Left kidney (tissue), 1 donor: ENCODE measurements at regions not wholly inside any gene's neighbourhood (a gene's known extent, or its start where the extent isn't known, plus 50 kb on each side); places are given as distances from the start of the nearest gene placed in this dataset.
A peak's percentile ranks its signal among the peaks of the same experiment; 100 is the strongest.
"Not testable (repeated sequence)": the region's sequence is repeated elsewhere in the genome, so short reads cannot be mapped to it uniquely, and the experiment has no call there.

Experiments used
- DNase-seq: peaks from one replicate; pipeline ENCODE4 v3.0.0-alpha.2; 2013

DNA sequence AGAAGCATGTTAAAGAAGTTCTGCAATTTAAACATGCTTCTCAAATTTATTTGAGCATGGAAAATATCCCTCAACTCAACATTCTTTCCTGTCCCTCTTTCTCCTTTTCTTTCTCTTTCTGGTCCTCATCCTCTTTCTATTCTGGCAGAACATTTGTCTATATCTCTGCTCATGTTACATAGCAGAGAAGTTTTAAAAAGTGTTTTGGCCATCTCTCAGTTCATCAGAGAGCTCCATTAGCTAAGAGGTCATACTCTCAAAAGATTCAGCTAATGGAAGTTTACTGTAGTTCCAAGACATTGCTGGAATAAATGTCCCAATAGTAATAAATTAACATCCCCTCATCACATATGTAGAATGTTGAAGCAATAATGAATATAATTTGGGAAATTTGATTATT, 53.5 kb downstream of the XCL2 start:
- DNase-seq: no peak

DNA sequence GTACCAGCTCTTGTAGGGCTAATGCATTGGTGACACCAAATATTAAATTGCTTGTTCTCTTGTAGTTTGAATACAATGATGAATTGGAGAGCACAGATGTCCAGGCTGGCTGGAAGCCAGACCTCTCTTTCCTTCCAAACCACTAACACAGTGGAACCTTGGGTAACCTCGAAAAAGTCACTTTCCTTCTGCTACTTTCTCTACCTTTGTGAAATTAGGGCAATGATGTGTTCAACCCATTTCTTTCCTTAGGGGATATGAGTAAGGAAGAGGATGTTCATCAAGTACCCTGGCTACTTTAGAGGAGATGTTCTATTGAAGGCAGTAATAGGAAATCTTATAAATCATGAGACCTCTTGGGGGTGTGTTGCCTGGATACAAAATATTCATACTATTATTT, 55.7 kb downstream of the XCL2 start:
- no peak for DNase-seq

DNA sequence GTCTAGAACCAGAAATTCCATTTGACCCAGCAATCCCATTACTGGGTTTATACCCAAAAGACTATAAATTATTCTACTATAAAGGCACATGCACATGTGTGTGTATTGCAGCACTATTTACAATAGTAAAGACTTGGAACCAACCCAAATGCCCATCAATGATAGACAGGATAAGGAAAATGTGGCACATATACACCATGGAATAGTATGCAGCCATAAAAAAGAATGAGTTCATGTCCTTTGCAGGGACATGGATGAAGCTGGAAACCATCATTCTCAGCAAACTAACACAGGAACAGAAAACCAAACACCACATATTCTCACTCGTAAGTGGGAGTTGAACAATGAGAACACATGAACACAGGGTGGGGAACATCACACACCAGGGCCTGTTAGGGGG, 57.0 kb downstream of the XCL2 start:
- not testable (repeated sequence) for DNase-seq

DNA sequence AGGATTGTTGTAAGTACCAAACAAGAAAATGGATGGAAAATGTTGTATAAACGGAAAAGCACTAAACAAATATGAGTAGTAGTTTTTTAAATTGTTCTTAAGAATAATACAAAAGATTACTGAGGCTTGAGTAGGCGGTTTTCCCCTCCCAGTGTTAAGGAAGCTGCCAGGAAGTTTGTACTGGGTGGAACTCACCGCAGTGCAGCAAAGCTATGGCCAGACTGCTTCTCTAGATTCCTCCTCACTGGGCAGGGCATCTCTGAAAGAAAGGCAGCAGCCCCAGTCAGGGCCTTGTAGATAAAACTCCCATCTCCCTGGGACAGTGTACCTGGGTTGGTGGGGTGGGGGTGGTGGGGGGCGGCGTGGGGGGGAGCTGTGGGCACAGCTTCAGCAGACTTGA, 58.7 kb downstream of the XCL2 start:
- DNase-seq: no peak

DNA sequence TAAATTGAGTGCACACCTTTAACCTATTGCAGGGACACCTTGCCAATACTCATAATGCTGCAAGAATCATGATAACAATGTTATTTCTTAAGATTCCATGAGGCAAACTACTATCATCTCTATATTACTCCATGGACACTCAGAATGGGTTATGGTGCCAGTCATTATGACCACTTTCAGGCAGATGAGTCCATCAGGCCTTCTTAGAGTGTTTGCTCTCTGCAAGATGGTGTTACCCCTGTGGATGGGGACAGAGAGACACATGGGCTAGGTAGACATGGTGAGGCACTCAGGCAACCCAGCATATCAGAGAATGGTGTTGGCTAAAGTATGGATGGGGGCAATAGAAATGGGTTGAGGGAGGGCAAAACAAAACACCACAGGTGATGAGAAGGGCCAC, 59.7 kb downstream of the XCL2 start:
- no peak for DNase-seq

DNA sequence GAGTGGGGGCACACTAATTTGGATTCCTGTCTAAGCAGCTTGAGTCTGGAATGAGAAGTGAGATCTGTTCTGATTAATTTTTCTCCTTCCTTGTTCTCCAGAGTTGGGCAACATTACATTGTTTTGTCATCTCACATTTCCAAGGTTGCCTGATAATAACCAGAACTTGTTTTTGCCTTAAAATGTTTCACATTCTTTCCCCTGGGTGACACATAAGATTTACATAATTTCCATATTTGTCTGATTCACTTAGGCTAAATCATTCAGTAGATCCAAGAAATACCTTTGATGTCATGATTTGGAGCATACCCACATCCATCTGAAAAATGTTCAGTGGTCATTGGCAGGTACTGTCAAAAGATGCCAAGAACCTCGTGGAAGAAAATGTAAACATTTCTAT, 60.3 kb downstream of the XCL2 start:
- DNase-seq: no peak

DNA sequence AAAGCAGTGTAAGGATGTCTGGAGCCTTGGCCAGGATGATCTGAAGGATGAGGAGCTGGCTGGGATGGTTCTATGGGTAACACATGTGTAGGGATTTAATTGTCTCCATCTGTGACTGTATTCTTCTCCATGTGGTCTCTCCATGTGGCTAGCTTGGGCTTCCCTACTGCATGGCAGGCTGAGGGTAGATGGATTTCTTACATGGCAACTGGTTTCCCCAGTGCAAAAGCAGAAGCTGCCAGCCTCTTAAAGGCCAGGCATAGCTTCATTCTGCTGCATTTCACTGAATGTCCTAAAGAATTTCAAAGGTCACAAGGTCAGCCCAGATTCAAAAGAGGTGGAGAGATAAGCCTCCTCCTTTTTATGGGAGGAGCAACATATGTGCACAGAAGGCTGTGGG, 61.7 kb downstream of the XCL2 start:
- no peak for DNase-seq

DNA sequence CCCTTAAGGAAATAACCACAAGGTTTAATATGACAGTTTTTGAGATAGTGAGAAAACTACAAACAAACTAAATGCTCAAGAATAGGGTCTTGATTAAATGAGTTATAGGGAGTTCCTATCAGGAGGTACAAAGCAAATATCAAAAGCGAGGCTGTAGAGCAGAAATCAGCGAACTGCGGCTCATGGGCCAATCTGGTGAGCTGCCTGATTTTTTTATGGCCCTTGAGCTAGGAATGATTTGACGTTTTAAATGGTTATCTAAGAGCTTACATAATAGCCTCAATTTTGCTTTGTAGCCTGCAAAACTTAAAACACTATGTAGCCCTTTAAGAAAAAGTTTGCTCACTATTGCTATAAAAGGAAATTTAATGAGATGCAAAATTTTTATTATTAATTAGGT, 62.2 kb downstream of the XCL2 start:
- DNase-seq: no peak

DNA sequence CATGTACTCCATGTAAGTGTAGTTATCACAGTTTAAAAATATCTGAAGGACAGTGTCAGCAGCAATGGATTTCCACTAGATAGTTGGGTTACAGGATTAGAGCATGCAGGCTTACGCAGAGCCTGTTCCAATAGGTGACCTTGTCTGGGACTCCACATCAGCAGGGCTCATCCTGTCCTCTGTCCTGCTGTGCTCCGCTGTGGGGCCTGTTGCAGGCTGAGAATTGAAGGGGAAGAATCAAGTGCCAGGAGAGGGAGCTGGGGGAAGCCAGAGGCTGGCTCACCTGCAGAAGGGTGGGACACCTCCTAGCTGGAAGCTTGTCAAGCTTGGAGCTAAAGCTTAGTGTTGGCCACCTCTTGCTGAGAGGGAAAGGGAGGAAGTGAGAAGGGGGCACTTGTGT, 62.8 kb downstream of the XCL2 start:
- no peak for DNase-seq

DNA sequence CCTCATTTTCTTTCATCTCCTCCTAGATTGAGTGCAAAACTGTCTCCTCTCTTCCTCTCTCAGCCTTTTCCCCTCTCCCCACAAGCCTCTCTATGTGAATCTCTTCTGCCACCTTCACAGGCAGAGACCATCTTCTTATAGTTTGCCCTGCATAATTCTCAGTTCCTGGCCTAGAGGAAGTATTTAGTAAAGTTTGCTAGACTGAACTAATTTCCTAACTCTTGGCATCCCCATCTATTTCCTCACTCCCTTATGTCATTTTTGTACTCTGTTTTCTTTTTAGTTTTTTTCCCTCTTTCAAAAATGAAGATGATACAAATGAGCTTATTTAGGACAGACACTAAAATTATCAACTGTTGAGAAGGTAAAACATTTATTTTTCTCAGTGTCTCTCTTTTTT, 66.0 kb downstream of the XCL2 start:
- no peak for DNase-seq

DNA sequence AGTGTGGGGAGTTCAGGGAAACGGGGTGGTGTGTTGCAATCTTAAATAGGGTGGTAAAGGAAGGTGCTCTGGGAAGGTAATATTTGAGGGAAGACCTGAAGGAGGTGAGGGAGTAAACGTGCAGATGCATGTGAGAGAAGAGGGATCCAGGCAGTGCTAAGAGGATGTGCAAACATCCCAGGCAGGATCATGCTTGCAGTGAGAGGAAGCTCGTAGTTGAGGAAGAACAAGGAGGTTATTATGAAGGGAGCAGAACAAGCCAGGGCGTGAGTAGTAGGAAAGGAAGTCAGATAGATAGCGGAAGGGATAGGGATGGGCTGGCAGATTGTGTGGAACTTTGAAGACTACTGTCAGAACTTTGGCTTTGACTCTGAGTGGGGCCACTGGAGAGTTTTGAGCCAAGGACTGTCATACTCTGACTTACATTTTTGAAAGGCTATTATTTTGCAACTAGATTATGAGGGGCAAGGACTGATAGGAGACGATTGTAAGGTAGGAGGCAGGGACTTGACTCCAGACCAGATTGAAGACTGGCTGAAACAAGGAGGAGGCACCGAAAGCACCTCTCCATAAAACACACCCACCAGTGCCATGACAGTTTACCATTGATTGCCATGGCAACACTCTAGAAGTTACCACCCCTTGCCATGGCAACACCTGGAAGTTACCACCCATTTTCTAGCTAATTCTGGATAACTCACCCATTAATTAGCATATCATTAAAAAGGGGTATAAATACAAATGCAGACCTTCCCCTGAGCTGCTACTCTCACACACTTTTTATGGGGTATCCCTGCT, 67.0 kb downstream of the XCL2 start:
- DNase-seq: no peak

DNA sequence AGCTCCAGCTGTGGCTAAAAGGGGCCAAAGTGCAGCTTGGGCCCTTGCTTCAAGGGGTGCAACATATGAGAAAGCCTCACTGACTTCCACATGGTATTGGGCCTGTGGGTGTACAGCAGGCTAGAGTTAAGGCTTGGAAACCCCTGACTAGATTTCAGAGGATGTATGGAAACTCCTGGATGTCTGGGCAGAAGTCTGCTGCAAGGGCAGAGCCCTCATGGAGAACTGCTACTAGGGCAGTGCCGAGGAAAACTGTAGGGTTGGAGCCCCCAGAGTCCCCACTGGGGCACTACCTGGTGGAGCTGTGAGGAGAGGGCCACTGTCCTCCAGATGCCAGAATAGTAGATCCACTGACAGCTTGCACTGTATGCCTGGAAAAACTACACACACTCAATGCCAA, 69.5 kb downstream of the XCL2 start:
- DNase-seq: no peak

DNA sequence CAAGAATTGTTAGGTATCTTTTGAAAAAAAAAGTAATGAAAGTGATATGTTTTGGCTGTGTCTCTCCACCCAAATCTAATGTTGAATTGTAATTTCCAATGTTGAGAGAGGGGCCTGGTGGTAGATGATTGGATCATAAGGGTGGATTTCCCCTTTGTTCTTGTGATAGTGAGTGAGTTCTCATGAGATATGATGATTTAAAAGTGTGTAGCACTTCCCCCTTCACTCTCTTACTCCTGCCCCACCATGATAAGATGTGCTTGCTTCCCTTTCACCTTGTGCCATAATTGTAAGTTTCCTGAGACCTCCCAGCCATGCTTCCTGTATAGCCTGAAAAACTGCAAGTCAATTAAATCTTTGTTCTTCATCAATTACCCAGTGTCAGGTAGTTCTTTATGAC, 70.7 kb downstream of the XCL2 start:
- no peak for DNase-seq

DNA sequence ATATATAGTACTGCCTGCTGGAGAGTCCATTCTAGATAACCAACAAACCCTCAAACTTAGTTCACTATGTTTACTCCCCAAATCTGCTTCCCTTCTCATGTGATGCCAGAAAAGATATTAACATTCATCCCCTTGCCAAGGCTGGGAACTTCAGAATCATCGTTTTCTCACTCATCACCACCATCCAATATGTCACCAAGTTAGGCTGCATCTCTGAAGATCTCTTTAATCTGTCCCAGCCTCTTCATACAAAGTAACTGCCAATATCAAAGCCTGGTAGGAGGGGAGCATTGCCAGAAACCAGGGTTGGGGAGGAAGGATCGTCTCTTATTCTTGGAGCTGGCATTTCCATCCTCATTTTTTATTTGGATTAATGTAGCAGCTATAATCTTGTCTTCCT, 71.6 kb downstream of the XCL2 start:
- DNase-seq: no peak

DNA sequence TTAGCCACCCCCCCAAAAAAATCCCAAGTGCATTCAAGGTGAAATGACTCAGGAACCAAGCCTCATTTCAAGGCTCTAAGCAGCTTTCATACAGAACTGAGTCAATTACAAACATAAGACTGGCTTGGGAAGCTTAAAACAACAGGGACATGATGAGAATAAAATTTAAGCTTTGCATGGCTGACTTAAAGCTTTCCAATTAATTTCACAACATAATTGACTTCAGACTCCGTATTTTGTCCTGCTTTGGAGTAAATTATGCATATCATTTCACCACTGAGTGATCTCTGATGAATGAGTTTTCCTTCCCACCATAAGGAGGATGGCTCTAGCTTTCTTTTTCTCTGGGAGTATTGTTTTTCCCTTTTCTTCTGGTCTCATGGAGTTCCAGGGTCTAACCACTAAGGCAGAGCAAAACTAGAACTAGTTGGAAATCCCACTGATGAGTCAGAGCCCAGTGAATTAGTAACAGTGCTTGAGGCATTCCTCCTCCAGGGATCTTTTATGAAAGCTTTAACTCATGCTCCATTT, 72.8 kb downstream of the XCL2 start:
- no peak for DNase-seq

DNA sequence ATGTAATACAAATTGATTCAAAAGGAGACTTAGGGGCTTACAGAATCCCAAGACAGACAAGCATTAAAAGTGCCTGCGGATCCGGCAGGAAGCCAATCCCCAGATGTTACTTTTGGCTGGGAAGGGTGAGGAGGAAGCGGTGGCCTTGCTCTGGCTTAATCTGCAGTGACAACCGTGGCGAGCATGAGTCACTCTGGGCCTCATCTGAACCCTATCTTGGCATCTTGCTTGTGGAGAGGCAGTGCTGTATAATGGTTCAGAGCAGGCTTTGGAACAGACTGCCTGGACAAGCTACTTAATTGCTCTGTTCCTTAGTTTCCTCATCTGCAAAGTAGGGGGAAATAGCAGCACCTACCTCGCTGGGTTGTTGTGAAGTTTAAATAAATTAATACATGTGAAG, 74.1 kb downstream of the XCL2 start:
- no peak for DNase-seq

DNA sequence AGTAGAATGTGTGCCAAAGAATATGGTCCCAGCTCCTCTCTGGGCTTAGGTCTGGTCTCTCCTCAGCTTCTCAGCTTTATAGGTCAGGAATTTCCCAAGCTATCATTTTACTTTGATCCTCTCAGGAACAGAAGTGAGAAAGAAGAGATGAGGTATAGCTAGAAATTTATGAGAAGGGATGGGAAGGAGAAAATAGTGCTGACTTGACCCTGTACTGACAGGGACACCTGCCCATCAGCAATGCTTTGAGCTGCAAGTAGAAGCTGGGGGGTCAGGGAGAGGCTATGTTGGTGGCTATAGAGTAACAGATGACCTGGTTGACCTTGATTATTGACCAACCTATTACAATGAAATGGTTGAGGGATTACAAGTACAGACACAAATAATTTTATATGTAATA, 75.0 kb downstream of the XCL2 start:
- DNase-seq: no peak

DNA sequence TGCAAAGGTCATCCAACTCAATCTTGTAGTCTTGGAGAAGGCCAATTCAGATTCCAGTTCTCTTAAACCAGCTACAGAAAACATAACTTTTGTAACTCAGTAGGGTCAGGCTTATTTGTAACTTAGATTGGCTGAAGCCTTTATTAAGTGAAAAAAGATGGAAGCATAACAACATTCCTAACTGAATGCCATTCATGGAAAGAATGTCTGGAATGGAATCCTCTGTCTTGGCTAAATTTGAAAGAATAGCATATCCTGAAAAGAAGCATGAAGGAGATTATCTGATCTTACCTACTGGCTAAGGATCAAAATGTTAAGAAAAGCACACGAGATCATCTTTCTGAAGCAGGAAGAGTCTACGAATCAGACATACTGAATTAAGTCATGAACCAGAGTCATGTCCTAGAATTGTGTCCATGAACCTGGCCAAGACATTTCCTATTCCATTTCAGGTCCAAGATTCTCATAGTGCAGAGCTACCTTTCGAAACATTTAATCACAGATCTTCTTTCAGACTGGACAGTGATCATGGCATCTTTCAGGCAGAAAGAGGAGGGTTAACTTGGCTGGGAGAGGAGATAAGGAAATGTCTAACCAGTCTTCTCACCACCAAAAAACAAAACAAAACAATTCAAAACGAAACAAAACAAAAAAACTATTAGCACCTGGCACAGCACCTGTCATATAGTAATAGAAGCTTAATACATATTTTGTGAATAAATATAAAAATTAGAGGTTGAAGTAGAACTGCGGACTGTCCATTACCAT, 75.6 kb downstream of the XCL2 start:
- DNase-seq: no peak

DNA sequence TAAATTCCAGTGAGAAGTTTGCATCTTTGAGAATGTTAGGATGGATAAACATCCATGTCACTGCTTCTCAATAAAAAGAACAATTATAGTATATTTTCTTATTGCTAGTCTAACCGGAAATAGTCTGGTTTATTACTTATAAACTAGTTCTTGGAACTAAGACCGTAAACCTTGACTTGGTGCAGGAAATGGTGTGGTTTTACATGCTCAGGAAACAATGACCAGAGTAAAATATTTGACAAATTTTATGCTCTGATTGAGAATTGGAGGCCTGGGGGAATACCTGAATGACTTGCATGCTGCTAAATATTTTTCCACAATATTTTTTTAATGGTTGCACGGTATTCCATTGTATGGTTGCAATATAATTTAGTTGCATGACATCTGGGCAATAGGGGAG, 76.3 kb downstream of the XCL2 start:
- no peak for DNase-seq

DNA sequence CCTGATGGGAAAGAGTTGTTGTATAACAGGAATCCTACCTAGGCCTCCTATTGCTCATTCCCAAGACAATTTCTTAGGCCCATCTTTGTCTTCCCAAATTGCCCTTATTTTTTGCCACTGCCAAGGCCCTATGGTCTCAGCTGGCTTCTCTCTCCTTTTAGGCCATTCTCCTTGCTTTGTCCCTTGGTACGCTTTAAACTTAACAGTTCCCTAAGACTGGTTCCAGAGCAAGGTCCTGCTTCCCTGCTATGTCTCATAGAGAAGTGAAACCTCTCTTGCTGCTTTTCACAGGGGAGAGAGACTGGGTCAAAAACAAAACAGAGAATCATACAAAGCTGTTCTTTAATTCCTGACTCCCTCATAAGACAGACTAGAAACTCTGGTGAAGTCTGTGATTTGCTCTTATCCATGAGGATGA, 77.1 kb downstream of the XCL2 start:
- DNase-seq: no peak

DNA sequence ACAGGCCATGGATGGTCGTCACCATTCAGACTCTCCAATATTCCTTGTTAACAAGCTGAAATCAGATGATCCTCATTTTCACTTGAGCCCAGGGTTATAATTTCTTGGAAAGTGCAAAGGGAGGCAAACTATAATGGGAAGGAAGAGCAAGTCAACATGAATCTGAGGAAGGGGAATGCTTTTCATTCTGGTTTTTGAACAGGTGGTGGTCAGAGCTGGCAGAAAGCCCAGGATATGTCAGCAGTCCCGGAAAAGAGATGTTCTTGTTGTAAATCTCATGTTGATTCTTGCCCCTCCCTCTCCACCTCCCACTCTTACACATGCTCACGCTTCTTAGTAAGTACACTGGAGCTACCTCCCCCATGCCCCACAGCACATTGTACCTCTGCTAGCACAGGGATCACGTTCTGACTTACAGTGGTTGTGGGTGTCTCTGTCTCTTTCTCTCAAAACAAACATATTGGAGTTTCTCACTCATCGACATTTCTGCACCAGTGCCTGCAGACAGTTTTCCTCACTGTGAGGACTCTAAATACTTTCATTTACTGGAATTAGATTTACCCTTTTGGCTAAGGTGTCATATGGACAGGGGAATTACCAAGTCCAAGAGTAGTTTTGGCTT, 77.6 kb downstream of the XCL2 start:
- peak; percentile 88 for DNase-seq

DNA sequence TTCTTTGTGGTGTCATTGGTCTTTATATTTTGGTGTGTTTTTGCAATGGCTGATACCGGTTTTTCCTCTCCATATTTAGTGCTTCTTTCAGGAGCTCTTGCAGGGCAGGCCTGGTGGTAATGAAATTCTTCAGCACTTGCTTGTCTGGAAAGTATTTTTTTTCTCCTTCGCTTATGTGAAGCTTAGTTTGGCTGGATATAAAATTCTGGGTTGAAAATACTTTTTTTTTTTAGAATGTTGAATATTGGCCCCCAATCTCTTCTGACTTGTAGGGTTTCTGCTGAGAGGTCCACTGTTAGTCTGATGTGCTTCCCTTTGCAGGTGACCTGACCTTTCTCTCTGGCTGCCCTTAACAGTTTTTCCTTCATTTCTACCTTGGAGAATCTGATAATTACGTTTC, 82.7 kb downstream of the XCL2 start:
- not testable (repeated sequence) for DNase-seq

DNA sequence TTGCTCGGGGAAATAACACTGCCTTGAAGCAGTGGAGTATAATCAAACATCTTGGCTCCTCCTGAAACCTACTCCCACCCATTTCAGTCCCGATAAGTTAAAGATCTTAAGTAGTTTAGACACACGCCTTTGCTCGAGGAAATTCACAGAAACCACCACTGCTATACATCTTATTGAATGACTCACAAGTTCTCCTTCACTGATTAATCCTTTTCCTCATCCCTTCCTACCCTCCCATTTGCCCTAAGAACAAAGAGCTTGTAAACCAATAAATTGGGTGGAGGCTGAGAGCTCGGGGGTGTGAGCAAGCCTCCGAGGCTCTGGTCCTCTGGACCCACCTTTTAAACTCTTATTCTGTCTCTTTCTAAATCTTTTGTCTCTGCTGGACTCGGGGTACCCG, 86.5 kb downstream of the XCL2 start:
- DNase-seq: not testable (repeated sequence)
